Retinal pigment epithelial cell (primary cell): ENCODE measurements at regions not wholly inside any gene's neighbourhood (a gene's known extent, or its start where the extent isn't known, plus 50 kb on each side); places are given as distances from the start of the nearest gene placed in this dataset.

ENCODE experiments used
- DNase-seq: peaks from one replicate; pipeline ENCODE4 v3.0.0-alpha.2; 2010; ENCODE audit warnings: low read depth
- H3K4me3 ChIP-seq: 2 replicates; pipeline ENCODE4 v1.5.1; 2011; ENCODE audit warnings: mild to moderate bottlenecking, low read length, control low read depth, moderate library complexity
- CTCF ChIP-seq: conservative IDR thresholded peaks from 2 replicates; pipeline ENCODE4 v1.5.1; 2011; ENCODE audit warnings: low read depth, low read length, control low read depth, inconsistent platforms

- no peak for TF ChIP-seq CTCF
- no peak overlapping the region for H3K4me3 ChIP-seq
- no peak for DNase-seq
Measured at GRCh38 chr2:189247276-189247675, 67.7 kb upstream of the COL5A2 start.

GRCh38 chr2:189248141-189248540, 68.6 kb upstream of the COL5A2 start:
- no peak overlapping the region for H3K4me3 ChIP-seq
- DNase-seq: no peak
- TF ChIP-seq CTCF: no peak

GRCh38 chr2:189249171-189249570, 69.6 kb upstream of the COL5A2 start:
- no peak for DNase-seq
- H3K4me3 ChIP-seq: no peak overlapping the region
- no peak for TF ChIP-seq CTCF

- no peak overlapping the region for H3K4me3 ChIP-seq
- no peak for TF ChIP-seq CTCF
- DNase-seq: no peak
Measured at GRCh38 chr2:189249901-189250300, 70.3 kb upstream of the COL5A2 start.

GRCh38 chr2:189252991-189253675, 73.6 kb upstream of the COL5A2 start:
- TF ChIP-seq CTCF: no peak
- DNase-seq: no peak
- no peak overlapping the region for H3K4me3 ChIP-seq

- H3K4me3 ChIP-seq: no peak overlapping the region
- DNase-seq: no peak
- TF ChIP-seq CTCF: no peak
Measured at GRCh38 chr2:189253836-189254235, 74.3 kb upstream of the COL5A2 start.

GRCh38 chr2:189254268-189254883, 74.8 kb upstream of the COL5A2 start:
- TF ChIP-seq CTCF: no peak
- DNase-seq: no peak
- no peak overlapping the region for H3K4me3 ChIP-seq
